ENCODE measurements at regions not wholly inside any gene's neighbourhood (a gene's known extent, or its start where the extent isn't known, plus 50 kb on each side); places are given as distances from the start of the nearest gene placed in this dataset.

DNA sequence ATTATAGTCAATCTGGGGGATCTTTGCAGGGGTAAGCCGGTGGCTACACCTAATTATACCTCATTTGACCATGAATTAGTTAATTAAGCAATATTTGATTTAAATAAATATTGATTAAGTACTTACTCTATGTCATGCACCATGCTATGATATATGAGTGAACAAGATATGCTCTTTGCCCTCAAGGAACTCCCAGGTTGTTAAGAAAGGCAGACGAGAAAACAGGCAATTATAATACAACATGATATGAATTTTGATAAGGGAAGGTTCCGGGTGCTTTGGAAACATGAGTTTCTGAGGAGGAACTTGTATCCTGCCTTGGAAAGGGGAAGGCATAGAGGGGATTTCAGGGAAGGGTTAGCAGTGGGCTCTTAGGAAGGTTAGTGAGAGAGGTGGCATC, 412.9 kb downstream of the WDR72 start:
- no peak overlapping the region for H3K27ac ChIP-seq (ENCODE audit: extremely low read depth, low read depth, low read length)
- no peaks in the 10 kb centered on the region for H3K79me2 ChIP-seq (ENCODE audit: control insufficient read depth, insufficient read depth, low read length)
- no peak overlapping the region for H3K4me2 ChIP-seq (ENCODE audit: insufficient read depth, low read length)
- no peaks in the 10 kb centered on the region for H3K36me3 ChIP-seq (ENCODE audit: control insufficient read depth, insufficient read depth, low read length)
- H3K9me1 ChIP-seq (ENCODE audit: control insufficient read depth, insufficient read depth, low read length), result no peaks in the 10 kb centered on the region
- no peak for FAIRE-seq
- ChIA-PET POLR2A (interaction anchor here (0.5 kb wide), 1 partner anchor 1596 kb away, joined by 3 read pairs; no protein-coding TSS in a partner anchor), CTCF (ENCODE audit: low intra/inter-chr PET ratio) (no interaction called here)
- H3K4me1 ChIP-seq (replicated peaks in 1 of 2; ENCODE audit: control insufficient read depth in 2 of 2, insufficient read depth in 2 of 2, low read length in 2 of 2), result no peaks in the 10 kb centered on the region
- intact Hi-C loops (cut with micrococcal nuclease), result no loop called here
- H2AFZ ChIP-seq (ENCODE audit: low read depth, low read length), result no peak overlapping the region
- in situ Hi-C loops (cut with MboI), result no loop called here
- H4K20me1 ChIP-seq (replicated peaks; ENCODE audit: control insufficient read depth, insufficient read depth, low read length), result no peaks in the 10 kb centered on the region
- TF ChIP-seq, protein P1, sequence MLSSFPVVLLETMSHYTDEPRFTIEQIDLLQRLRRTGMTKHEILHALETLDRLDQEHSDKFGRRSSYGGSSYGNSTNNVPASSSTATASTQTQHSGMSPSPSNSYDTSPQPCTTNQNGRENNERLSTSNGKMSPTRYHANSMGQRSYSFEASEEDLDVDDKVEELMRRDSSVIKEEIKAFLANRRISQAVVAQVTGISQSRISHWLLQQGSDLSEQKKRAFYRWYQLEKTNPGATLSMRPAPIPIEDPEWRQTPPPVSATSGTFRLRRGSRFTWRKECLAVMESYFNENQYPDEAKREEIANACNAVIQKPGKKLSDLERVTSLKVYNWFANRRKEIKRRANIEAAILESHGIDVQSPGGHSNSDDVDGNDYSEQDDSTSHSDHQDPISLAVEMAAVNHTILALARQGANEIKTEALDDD (IDR thresholded peaks at IDR 0.05), result no peak
- TF ChIP-seq YBX1 (IDR thresholded peaks at IDR 0.05) (no peak), POLR2AphosphoS5 (IDR thresholded peaks at IDR 0.05; ENCODE audit: control insufficient read depth, insufficient read depth, low read depth, low read length) (no peak), ZNF586 (CRISPR knock-in tag; conservative IDR thresholded peaks at IDR 0.05) (no peak), THRAP3 (IDR thresholded peaks at IDR 0.05; ENCODE audit: borderline replicate concordance) (no peak), ETV5 (CRISPR knock-in tag; IDR thresholded peaks at IDR 0.05; ENCODE audit: low read depth) (no peak), ZC3H11A (IDR thresholded peaks at IDR 0.05; ENCODE audit: low read depth, low read length) (no peak), ZBTB8A (IDR thresholded peaks at IDR 0.05; ENCODE audit: partially characterized antibody) (no peak), PHF8 (IDR thresholded peaks at IDR 0.05; ENCODE audit: borderline replicate concordance, low read length) (no peak), HNRNPUL1 (IDR thresholded peaks at IDR 0.05; ENCODE audit: low read length) (no peak)
- TF ChIP-seq, protein P2, sequence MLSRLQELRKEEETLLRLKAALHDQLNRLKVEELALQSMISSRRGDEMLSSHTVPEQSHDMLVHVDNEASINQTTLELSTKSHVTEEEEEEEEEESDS (CRISPR knock-in tag; IDR thresholded peaks at IDR 0.05), result no peak
- TF ChIP-seq, protein P3, sequence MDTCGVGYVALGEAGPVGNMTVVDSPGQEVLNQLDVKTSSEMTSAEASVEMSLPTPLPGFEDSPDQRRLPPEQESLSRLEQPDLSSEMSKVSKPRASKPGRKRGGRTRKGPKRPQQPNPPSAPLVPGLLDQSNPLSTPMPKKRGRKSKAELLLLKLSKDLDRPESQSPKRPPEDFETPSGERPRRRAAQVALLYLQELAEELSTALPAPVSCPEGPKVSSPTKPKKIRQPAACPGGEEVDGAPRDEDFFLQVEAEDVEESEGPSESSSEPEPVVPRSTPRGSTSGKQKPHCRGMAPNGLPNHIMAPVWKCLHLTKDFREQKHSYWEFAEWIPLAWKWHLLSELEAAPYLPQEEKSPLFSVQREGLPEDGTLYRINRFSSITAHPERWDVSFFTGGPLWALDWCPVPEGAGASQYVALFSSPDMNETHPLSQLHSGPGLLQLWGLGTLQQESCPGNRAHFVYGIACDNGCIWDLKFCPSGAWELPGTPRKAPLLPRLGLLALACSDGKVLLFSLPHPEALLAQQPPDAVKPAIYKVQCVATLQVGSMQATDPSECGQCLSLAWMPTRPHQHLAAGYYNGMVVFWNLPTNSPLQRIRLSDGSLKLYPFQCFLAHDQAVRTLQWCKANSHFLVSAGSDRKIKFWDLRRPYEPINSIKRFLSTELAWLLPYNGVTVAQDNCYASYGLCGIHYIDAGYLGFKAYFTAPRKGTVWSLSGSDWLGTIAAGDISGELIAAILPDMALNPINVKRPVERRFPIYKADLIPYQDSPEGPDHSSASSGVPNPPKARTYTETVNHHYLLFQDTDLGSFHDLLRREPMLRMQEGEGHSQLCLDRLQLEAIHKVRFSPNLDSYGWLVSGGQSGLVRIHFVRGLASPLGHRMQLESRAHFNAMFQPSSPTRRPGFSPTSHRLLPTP (IDR thresholded peaks at IDR 0.05; ENCODE audit: borderline replicate concordance, extremely low read depth, insufficient read length), result no peak
- TF ChIP-seq, protein P4, sequence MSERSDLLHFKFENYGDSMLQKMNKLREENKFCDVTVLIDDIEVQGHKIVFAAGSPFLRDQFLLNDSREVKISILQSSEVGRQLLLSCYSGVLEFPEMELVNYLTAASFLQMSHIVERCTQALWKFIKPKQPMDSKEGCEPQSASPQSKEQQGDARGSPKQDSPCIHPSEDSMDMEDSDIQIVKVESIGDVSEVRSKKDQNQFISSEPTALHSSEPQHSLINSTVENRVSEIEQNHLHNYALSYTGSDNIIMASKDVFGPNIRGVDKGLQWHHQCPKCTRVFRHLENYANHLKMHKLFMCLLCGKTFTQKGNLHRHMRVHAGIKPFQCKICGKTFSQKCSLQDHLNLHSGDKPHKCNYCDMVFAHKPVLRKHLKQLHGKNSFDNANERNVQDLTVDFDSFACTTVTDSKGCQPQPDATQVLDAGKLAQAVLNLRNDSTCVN (CRISPR knock-in tag; IDR thresholded peaks at IDR 0.05), result no peak
- no peak for DNase-seq (ENCODE audit: extremely low read depth in 1 of 4, low spot score in 3 of 4)
- WGBS (ENCODE audit: insufficient coverage, low coverage, missing lambda C conversion rate), result 0% methylated on average over 3 of the region's 3 CpGs
- H3K4me3 ChIP-seq, result no peak overlapping the region
- BruUV-seq (replicated peaks), result no TSS peak
- H3K27me3 ChIP-seq (ENCODE audit: control insufficient read depth in 2 of 2, insufficient read depth in 2 of 2, low read length in 2 of 2), result no peaks in the 10 kb centered on the region
- H3K9ac ChIP-seq (ENCODE audit: insufficient read depth in 1 of 2, low read depth in 2 of 2, low read length in 2 of 2), result no peak overlapping the region
- ATAC-seq, result no peak
- H3K9me3 ChIP-seq (replicated peaks; ENCODE audit: control insufficient read depth, insufficient read depth, low read depth, low read length), result no peaks in the 10 kb centered on the region
